Stimulated activated naive B cell treated with anti-CD40 and anti-IgM and Interleukin-4, amounts not matched to agents 10 μg/mL and 1 μg/mL and 100 μg/mL, for 72 hours (primary cell): ENCODE measurements at regions not wholly inside any gene's neighbourhood (a gene's known extent, or its start where the extent isn't known, plus 50 kb on each side); places are given as distances from the start of the nearest gene placed in this dataset.

Source experiments
- ATAC-seq, 2 donors: fragments of 150-1000 bp; cut with Tn5 transposase; replicated peaks; 2 replicates each; pipeline ENCODE4 v1.10.0; 2021; ENCODE audit warnings: moderate library complexity in 1 of 2
- DNase-seq: peaks from one replicate; pipeline ENCODE4 v3.0.0; 2021
- H3K27ac Mint-ChIP-seq: one replicate; pipeline ENCODE4 v1.8.0; 2022; ENCODE audit warnings: mild to moderate bottlenecking, mixed read lengths
- H3K27me3 Mint-ChIP-seq, 2 donors: one replicate each; pipeline ENCODE4 v1.8.0; 2022; ENCODE audit warnings: mixed read lengths in 2 of 2
- H3K36me3 Mint-ChIP-seq, 2 donors: one replicate each; pipeline ENCODE4 v1.8.0; 2022; ENCODE audit warnings: mixed read lengths in 2 of 2, mild to moderate bottlenecking in 1 of 2
- H3K4me1 Mint-ChIP-seq, 2 donors: one replicate each; pipeline ENCODE4 v1.8.0; 2022; ENCODE audit warnings: mixed read lengths in 2 of 2, mild to moderate bottlenecking in 1 of 2
- H3K4me3 Mint-ChIP-seq, 2 donors: one replicate each; pipeline ENCODE4 v1.8.0; 2022; ENCODE audit warnings: mild to moderate bottlenecking in 2 of 2, mixed read lengths in 2 of 2, moderate library complexity in 1 of 2
- H3K9me3 Mint-ChIP-seq, 2 donors: one replicate each; pipeline ENCODE4 v1.8.0; 2022; ENCODE audit warnings: mixed read lengths in 2 of 2, mild to moderate bottlenecking in 1 of 2

- no peak for DNase-seq
- Mint-ChIP-seq H3K4me1 (no peaks in the 10 kb centered on the region), H3K27me3 (no peaks in the 10 kb centered on the region), H3K36me3 (peaks cover 0 to 2% of the 10 kb centered on the region in 2 donors), H3K9me3 (peaks cover 2 to 7% of the 10 kb centered on the region in 2 donors), H3K4me3 (no peak overlapping the region), H3K27ac (no peak overlapping the region)
- ATAC-seq, result no peak
Observed at GRCh38 chr6:23587582-23587981, 538.4 kb upstream of the NRSN1 start.

GRCh38 chr6:23589811-23590210 is 536.2 kb upstream of the NRSN1 start:
- no peaks in the 10 kb centered on the region for H3K27me3 Mint-ChIP-seq
- no peaks in the 10 kb centered on the region for H3K4me1 Mint-ChIP-seq
- peaks cover 0 to 2% of the 10 kb centered on the region in 2 donors for H3K36me3 Mint-ChIP-seq
- no peak overlapping the region for H3K4me3 Mint-ChIP-seq
- no peak for DNase-seq
- H3K27ac Mint-ChIP-seq, result no peak overlapping the region
- no peak for ATAC-seq
- peaks cover 7 to 15% of the 10 kb centered on the region in 2 donors for H3K9me3 Mint-ChIP-seq

GRCh38 chr6:23590498-23591126 is 535.4 kb upstream of the NRSN1 start:
- peaks cover 8 to 12% of the 10 kb centered on the region in 2 donors for H3K9me3 Mint-ChIP-seq
- no peak overlapping the region for H3K27ac Mint-ChIP-seq
- no peak for ATAC-seq
- H3K4me1 Mint-ChIP-seq, result no peaks in the 10 kb centered on the region
- H3K36me3 Mint-ChIP-seq, result no peaks in the 10 kb centered on the region
- H3K27me3 Mint-ChIP-seq, result no peaks in the 10 kb centered on the region
- no peak for DNase-seq
- no peak overlapping the region for H3K4me3 Mint-ChIP-seq

- no peak overlapping the region for H3K27ac Mint-ChIP-seq
- no peaks in the 10 kb centered on the region for H3K4me1 Mint-ChIP-seq
- H3K4me3 Mint-ChIP-seq, result no peak overlapping the region
- DNase-seq (no peak), ATAC-seq (no peak)
- peaks cover 8 to 12% of the 10 kb centered on the region in 2 donors for H3K9me3 Mint-ChIP-seq
- no peaks in the 10 kb centered on the region for H3K36me3 Mint-ChIP-seq
- no peaks in the 10 kb centered on the region for H3K27me3 Mint-ChIP-seq
Observed at GRCh38 chr6:23591761-23592160, 534.3 kb upstream of the NRSN1 start.

GRCh38 chr6:23600118-23600517 is 525.9 kb upstream of the NRSN1 start:
- Mint-ChIP-seq H3K27me3 (no peaks in the 10 kb centered on the region), H3K36me3 (no peaks in the 10 kb centered on the region), H3K4me3 (no peak overlapping the region), H3K9me3 (peaks cover 10 to 15% of the 10 kb centered on the region in 2 donors), H3K4me1 (no peaks in the 10 kb centered on the region), H3K27ac (no peak overlapping the region)
- no peak for ATAC-seq
- no peak for DNase-seq

- ATAC-seq (peak in 1 of 2 donors; percentile 20), DNase-seq (no peak)
- H3K27me3 Mint-ChIP-seq, result no peaks in the 10 kb centered on the region
- no peaks in the 10 kb centered on the region for H3K36me3 Mint-ChIP-seq
- H3K9me3 Mint-ChIP-seq, result peaks cover 10 to 14% of the 10 kb centered on the region in 2 donors
- no peak overlapping the region for H3K4me3 Mint-ChIP-seq
- H3K4me1 Mint-ChIP-seq, result no peaks in the 10 kb centered on the region
- no peak overlapping the region for H3K27ac Mint-ChIP-seq
Observed at GRCh38 chr6:23601811-23602345, 524.1 kb upstream of the NRSN1 start.

- Mint-ChIP-seq H3K27ac (no peak overlapping the region), H3K27me3 (no peaks in the 10 kb centered on the region), H3K4me1 (no peaks in the 10 kb centered on the region), H3K36me3 (no peaks in the 10 kb centered on the region), H3K4me3 (no peak overlapping the region), H3K9me3 (peaks cover 0 to 5% of the 10 kb centered on the region in 2 donors)
- ATAC-seq, result no peak
- no peak for DNase-seq
Observed at GRCh38 chr6:23608931-23609435, 517.0 kb upstream of the NRSN1 start.

GRCh38 chr6:23611776-23612381 is 514.1 kb upstream of the NRSN1 start:
- Mint-ChIP-seq H3K9me3 (peaks cover 0 to 1% of the 10 kb centered on the region in 2 donors), H3K27ac (no peak overlapping the region), H3K4me1 (no peaks in the 10 kb centered on the region), H3K36me3 (no peaks in the 10 kb centered on the region), H3K27me3 (no peaks in the 10 kb centered on the region), H3K4me3 (no peak overlapping the region)
- DNase-seq (no peak), ATAC-seq (no peak)

GRCh38 chr6:23618366-23618765 is 507.6 kb upstream of the NRSN1 start:
- no peak overlapping the region for H3K4me3 Mint-ChIP-seq
- no peaks in the 10 kb centered on the region for H3K27me3 Mint-ChIP-seq
- peaks cover 2 to 3% of the 10 kb centered on the region in 2 donors for H3K36me3 Mint-ChIP-seq
- H3K4me1 Mint-ChIP-seq, result no peaks in the 10 kb centered on the region
- no peak overlapping the region for H3K27ac Mint-ChIP-seq
- ATAC-seq (no peak), DNase-seq (no peak)
- H3K9me3 Mint-ChIP-seq, result peaks cover 6 to 9% of the 10 kb centered on the region in 2 donors

GRCh38 chr6:23620911-23621401 is 505.1 kb upstream of the NRSN1 start:
- Mint-ChIP-seq H3K36me3 (peaks cover 2 to 3% of the 10 kb centered on the region in 2 donors), H3K27me3 (no peaks in the 10 kb centered on the region)
- DNase-seq, result no peak

GRCh38 chr6:23630726-23631635 is 495.0 kb upstream of the NRSN1 start:
- DNase-seq (no peak), ATAC-seq (no peak)
- Mint-ChIP-seq H3K27ac (no peak overlapping the region), H3K27me3 (no peaks in the 10 kb centered on the region), H3K36me3 (no peaks in the 10 kb centered on the region), H3K4me3 (no peak overlapping the region), H3K9me3 (peaks cover 0 to 4% of the 10 kb centered on the region in 2 donors), H3K4me1 (no peaks in the 10 kb centered on the region)

More at GRCh38 chr6:23620911-23621401, 505.1 kb upstream of the NRSN1 start:
- Mint-ChIP-seq H3K4me1 (no peaks in the 10 kb centered on the region), H3K27ac (no peak overlapping the region), H3K4me3 (no peak overlapping the region), H3K9me3 (peaks cover 6 to 9% of the 10 kb centered on the region in 2 donors)
- ATAC-seq, result no peak

- Mint-ChIP-seq H3K4me1 (no peaks in the 10 kb centered on the region), H3K9me3 (peaks cover 0 to 4% of the 10 kb centered on the region in 2 donors), H3K4me3 (no peak overlapping the region), H3K27me3 (no peaks in the 10 kb centered on the region), H3K27ac (no peak overlapping the region), H3K36me3 (no peaks in the 10 kb centered on the region)
- ATAC-seq, result no peak
- DNase-seq, result no peak
Observed at GRCh38 chr6:23633996-23634395, 492.0 kb upstream of the NRSN1 start.

- H3K4me3 Mint-ChIP-seq, result no peak overlapping the region
- no peaks in the 10 kb centered on the region for H3K4me1 Mint-ChIP-seq
- H3K27me3 Mint-ChIP-seq, result no peaks in the 10 kb centered on the region
- H3K36me3 Mint-ChIP-seq, result no peaks in the 10 kb centered on the region
- no peak overlapping the region for H3K27ac Mint-ChIP-seq
- peaks cover 0 to 4% of the 10 kb centered on the region in 2 donors for H3K9me3 Mint-ChIP-seq
- DNase-seq (no peak), ATAC-seq (no peak)
Observed at GRCh38 chr6:23635150-23635549, 490.9 kb upstream of the NRSN1 start.

- Mint-ChIP-seq H3K36me3 (no peaks in the 10 kb centered on the region), H3K9me3 (peaks cover 0 to 4% of the 10 kb centered on the region in 2 donors), H3K4me3 (no peak overlapping the region), H3K27ac (no peak overlapping the region), H3K27me3 (no peaks in the 10 kb centered on the region), H3K4me1 (no peaks in the 10 kb centered on the region)
- no peak for DNase-seq
- ATAC-seq, result no peak
Observed at GRCh38 chr6:23637296-23637695, 488.7 kb upstream of the NRSN1 start.
